ENCODE measurements at regions not wholly inside any gene's neighbourhood (a gene's known extent, or its start where the extent isn't known, plus 50 kb on each side); places are given as distances from the start of the nearest gene placed in this dataset.

DNA sequence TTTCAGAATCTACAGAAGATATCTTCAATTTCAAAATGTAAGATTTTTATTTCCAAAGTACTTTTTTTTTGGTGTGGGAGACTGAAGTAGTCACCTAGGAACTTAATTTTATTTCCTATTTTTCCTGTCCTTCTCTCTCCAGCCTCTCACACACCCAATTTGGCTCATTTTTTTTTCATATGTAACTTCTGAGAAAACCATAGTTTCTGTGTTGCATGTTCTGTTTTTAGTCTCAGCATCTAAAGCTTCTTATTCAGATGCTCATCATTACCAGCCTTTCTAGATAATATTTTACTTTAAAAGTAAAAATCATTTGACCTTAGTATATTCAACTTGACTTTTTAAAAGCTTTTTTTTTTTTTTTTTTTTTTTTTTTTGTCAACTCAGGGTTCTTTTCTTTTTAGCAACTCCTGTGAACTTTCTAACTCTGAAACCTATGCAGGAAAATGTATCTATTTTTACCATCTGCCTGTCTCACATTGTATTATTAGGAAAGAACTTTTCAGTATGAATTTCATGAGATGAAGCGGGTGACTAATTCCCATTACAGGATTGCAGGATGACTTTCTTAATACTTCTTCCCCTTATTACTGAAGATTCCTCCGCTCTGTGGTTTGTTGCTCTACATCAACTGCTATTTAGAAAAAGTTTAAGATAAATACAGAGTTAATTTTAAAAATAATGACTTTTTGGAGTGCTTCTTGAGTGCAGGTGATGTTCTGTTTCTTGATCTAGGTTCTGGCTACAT lies 73.6 kb upstream of the LSM8 start:
- TF ChIP-seq EZH2 (IDR thresholded peaks at IDR 0.05; ENCODE audit: borderline replicate concordance, insufficient read depth, low read length, poor library complexity, severe bottlenecking) (no peak), POLR2AphosphoS5 (IDR thresholded peaks at IDR 0.05) (no peak)
- TF ChIP-seq, protein P1, sequence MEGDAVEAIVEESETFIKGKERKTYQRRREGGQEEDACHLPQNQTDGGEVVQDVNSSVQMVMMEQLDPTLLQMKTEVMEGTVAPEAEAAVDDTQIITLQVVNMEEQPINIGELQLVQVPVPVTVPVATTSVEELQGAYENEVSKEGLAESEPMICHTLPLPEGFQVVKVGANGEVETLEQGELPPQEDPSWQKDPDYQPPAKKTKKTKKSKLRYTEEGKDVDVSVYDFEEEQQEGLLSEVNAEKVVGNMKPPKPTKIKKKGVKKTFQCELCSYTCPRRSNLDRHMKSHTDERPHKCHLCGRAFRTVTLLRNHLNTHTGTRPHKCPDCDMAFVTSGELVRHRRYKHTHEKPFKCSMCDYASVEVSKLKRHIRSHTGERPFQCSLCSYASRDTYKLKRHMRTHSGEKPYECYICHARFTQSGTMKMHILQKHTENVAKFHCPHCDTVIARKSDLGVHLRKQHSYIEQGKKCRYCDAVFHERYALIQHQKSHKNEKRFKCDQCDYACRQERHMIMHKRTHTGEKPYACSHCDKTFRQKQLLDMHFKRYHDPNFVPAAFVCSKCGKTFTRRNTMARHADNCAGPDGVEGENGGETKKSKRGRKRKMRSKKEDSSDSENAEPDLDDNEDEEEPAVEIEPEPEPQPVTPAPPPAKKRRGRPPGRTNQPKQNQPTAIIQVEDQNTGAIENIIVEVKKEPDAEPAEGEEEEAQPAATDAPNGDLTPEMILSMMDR (IDR thresholded peaks at IDR 0.05; ENCODE audit: poor library complexity, severe bottlenecking), result no peak

All from neural cell (in vitro differentiated cells).